ENCODE measurements at regions not wholly inside any gene's neighbourhood (a gene's known extent, or its start where the extent isn't known, plus 50 kb on each side); places are given as distances from the start of the nearest gene placed in this dataset.

- Histone ChIP-seq H3K9me3 (no peaks in the 10 kb centered on the region), H3K27ac (peak overlapping the region in 1 of 5 donors; percentile 46), H3K27me3 (no peaks in the 10 kb centered on the region), H3K4me1 (peaks cover 52 to 84% (median 74%) of the 10 kb centered on the region in 4 donors), H3K4me3 (no peak overlapping the region), H3K36me3 (no peaks in the 10 kb centered on the region)
- 86 to 93% (median 90%) methylated on average over 7 of the region's 7 CpGs for WGBS, 5 donors
- DNase-seq = no peak
- TF ChIP-seq POLR2AphosphoS5 (IDR thresholded peaks at IDR 0.05) = no peak
- no peak for TF ChIP-seq EP300 (IDR thresholded peaks at IDR 0.05)
- TF ChIP-seq POLR2A (IDR thresholded peaks at IDR 0.05) = no peak
- TF ChIP-seq, protein P1, sequence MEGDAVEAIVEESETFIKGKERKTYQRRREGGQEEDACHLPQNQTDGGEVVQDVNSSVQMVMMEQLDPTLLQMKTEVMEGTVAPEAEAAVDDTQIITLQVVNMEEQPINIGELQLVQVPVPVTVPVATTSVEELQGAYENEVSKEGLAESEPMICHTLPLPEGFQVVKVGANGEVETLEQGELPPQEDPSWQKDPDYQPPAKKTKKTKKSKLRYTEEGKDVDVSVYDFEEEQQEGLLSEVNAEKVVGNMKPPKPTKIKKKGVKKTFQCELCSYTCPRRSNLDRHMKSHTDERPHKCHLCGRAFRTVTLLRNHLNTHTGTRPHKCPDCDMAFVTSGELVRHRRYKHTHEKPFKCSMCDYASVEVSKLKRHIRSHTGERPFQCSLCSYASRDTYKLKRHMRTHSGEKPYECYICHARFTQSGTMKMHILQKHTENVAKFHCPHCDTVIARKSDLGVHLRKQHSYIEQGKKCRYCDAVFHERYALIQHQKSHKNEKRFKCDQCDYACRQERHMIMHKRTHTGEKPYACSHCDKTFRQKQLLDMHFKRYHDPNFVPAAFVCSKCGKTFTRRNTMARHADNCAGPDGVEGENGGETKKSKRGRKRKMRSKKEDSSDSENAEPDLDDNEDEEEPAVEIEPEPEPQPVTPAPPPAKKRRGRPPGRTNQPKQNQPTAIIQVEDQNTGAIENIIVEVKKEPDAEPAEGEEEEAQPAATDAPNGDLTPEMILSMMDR (IDR thresholded peaks at IDR 0.05) = no peak
- intact Hi-C loops (cut with DNase I; ENCODE audit: low total_unique reads) = no loop called here
These were observed 244.1 kb upstream of the GSE1 start for GRCh38 chr16:85369060-85369459.

DNA sequence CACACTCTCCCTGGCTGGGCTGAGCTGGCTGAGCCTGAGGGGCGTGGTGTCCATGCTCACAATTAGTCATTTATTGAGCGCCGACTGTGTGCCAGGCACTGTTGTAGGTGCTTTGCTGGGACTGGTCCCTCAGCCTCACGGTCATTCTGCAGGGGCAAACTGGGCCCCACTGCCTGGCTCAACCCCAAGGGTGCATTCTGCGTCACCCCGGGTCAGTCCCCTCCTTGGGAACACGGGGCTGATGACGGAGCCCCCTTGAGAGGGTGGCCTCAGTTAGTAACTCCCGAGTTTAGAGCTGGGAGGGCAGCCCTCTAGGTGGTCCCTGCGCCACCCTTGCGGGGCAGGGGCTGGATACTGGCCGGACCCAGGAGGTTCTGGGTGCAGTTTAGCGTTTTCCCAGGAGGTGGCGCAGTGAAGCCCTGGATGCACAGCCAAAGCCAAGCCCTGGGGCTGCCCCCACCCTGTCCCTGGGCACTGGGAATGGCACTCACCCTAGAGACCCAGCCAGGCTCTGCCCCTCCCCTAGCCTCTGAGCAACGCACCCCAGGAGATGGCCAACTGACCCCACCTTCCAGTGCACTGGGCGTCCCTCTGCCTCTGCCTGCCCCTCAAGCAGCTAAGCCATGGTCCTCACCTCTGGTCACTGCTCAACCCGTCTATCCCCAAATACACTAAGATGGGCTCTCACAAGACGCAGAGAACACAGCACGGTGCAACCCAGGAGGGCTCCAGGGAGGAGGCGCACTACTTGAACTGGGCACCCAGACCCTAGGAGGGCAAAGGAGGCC lies 243.2 kb upstream of the GSE1 start:
- WGBS, 5 donors = 41 to 54% (median 43%) methylated on average over 6 to 20 of the region's 20 CpGs
- Histone ChIP-seq H3K4me3 (no peak overlapping the region), H3K27me3 (no peaks in the 10 kb centered on the region), H3K27ac (peak overlapping the region; percentile 73 to 83 (median 78)), H3K36me3 (no peaks in the 10 kb centered on the region), H3K9me3 (no peaks in the 10 kb centered on the region), H3K4me1 (peaks cover 51 to 87% (median 67%) of the 10 kb centered on the region in 4 donors)
- peak; percentile 71 to 73 for DNase-seq
- intact Hi-C loops (cut with DNase I; ENCODE audit: low total_unique reads) = no loop called here
- TF ChIP-seq, protein P1 (IDR thresholded peaks at IDR 0.05) = peak in 5 of 7 experiments; percentile 61 to 82 (median 68)
- TF ChIP-seq EP300 (IDR thresholded peaks at IDR 0.05) = no peak

GRCh38 chr16:85370543-85370880 lies 242.6 kb upstream of the GSE1 start:
- WGBS, 5 donors = 14 to 45% (median 36%) methylated on average over 5 to 6 of the region's 6 CpGs
- Histone ChIP-seq H3K27me3 (no peaks in the 10 kb centered on the region), H3K27ac (peak overlapping the region; percentile 73 to 83 (median 78)), H3K4me1 (peaks cover 45 to 84% (median 62%) of the 10 kb centered on the region in 4 donors), H3K9me3 (no peaks in the 10 kb centered on the region), H3K36me3 (no peaks in the 10 kb centered on the region), H3K4me3 (peak overlapping the region in 2 of 4 donors; percentile 24 to 33)
- intact Hi-C loops (cut with DNase I; ENCODE audit: low total_unique reads) = no loop called here
- DNase-seq = no peak
- TF ChIP-seq, protein P1 (IDR thresholded peaks at IDR 0.05) = no peak
- no peak for TF ChIP-seq EP300 (IDR thresholded peaks at IDR 0.05)
- TF ChIP-seq POLR2A (IDR thresholded peaks at IDR 0.05) = no peak
- TF ChIP-seq POLR2AphosphoS5 (IDR thresholded peaks at IDR 0.05) = no peak

DNA sequence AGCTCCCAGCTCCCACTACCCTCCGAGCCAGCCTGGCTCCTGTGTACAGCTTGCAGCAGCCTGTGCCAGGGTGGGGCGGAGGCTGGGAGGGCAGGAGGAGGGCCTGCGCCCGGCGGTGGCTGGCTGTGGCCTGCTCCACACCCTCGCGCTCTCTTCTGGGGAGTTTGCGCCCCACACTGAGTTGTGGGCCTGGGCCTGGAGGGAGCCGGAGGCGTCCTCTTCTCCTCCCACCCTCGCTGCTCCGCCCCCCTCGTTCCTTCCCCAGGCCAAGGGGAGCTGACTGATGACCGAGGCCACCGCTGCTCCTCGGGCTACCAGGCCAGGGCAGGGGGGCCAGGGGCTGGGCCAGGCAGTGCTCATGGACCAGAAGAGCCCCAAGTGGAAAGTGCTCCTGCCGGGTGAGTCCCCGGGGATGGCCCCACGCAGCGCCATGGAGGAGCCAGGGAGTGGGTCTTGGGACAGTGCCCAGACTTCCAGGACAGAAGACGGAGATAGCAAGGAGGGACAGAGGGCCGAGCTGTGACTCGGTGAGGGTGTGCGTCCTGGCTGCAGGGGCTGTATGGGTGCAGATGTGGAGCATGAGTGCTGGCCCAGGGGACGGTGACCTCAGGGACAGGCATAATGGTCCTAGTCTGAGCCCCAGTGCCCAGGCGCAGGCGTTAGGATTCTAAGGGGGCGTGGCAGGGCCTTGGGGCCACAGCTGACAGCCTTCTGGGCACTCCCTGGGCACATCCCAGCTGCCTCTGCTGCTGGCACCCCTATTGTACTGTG lies 242.1 kb upstream of the GSE1 start:
- H3K4me3 ChIP-seq = peak overlapping the region; percentile 10 to 33 (median 26)
- TF ChIP-seq EP300 (IDR thresholded peaks at IDR 0.05) (no peak), POLR2AphosphoS5 (IDR thresholded peaks at IDR 0.05) (peak in 2 of 3 donors; percentile 61 to 73), POLR2A (IDR thresholded peaks at IDR 0.05) (no peak)
- TF ChIP-seq, protein P1 (IDR thresholded peaks at IDR 0.05) = peak in 1 of 7 experiments; percentile 11
- peak; percentile 84 to 88 for DNase-seq
- peaks cover 44 to 84% (median 62%) of the 10 kb centered on the region in 4 donors for H3K4me1 ChIP-seq
- 23 to 41% (median 26%) methylated on average over 19 to 28 of the region's 28 CpGs for WGBS, 5 donors
- no peaks in the 10 kb centered on the region for H3K9me3 ChIP-seq
- H3K27ac ChIP-seq = peak overlapping the region; percentile 73 to 83 (median 78)
- no peaks in the 10 kb centered on the region for H3K27me3 ChIP-seq
- intact Hi-C loops (cut with DNase I; ENCODE audit: low total_unique reads) = no loop called here
- no peaks in the 10 kb centered on the region for H3K36me3 ChIP-seq
